GM19023 (cell line): ENCODE measurements at regions not wholly inside any gene's neighbourhood (a gene's known extent, or its start where the extent isn't known, plus 50 kb on each side); places are given as distances from the start of the nearest gene placed in this dataset.
A peak's percentile ranks its signal among the peaks of the same experiment; 100 is the strongest.

ENCODE experiments used
- ATAC-seq: cut with Tn5 transposase; IDR thresholded peaks from one replicate; pipeline ENCODE4 v1.9.1; 2021; ENCODE audit warnings: mild to moderate bottlenecking, moderate library complexity; ENCODE audit not compliant: unreplicated experiment

GRCh38 chr7:84425702-84426259 is 231.2 kb upstream of the SEMA3A start:
- no peak for ATAC-seq

GRCh38 chr7:84422790-84423189 is 228.2 kb upstream of the SEMA3A start:
- ATAC-seq = no peak

GRCh38 chr7:84412161-84412969 is 217.8 kb upstream of the SEMA3A start:
- ATAC-seq = no peak

DNA sequence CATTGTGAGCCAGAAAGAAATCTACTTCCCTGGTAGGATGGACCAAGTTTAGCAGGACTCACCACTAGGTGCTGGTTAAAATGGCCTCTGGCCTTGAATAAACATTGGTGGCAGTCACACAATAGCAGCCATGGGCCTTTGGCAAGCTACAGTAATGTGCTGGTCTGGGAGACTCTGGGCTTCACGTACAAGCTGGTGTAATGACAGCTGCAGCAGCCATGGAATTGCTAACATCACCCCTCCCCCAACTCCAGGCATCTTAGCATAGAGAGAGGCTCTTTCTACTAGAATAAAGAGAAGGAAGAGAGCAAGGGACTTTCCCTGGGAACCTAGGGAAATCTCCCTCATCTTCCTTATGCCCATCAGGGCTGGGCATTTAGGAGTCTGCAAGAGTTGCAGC is 205.1 kb upstream of the SEMA3A start:
- ATAC-seq = no peak

DNA sequence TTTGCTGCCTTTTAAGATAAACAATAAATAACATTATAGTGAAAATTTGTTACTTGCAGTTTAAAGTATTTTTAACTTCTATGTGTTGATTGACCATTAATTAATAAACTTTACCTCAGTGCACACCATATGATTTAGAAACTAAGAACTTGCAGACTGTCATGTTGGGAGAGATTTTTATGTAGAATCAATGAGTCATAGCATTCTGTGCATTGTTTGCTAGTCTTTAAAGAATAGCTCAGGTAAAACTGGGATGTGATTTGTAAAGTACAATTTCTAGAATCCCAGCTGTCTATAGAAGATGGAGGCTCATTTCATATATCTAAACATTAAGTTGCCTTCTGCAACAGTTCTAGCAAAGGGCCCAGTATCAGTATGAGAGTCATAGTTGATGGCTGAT is 199.6 kb upstream of the SEMA3A start:
- no peak for ATAC-seq

DNA sequence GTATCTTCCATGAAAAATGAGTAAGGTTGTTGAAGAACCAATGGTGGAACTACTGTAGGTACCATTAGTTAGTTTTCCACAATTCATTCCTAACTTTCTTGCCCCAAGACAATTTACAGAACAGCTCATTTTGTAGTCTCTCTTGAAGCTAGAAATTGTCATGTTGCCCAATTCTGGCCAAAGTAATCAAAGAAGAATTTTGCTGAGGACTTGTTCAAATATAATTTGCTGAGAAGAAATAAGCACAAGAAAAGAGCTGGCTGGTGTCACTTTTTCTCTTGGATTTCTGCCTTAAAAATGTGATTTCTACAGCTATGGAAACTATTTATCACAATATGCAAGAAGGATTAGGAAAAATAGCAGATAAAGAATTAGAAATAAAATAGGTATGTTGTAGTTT is 199.2 kb upstream of the SEMA3A start:
- no peak for ATAC-seq

GRCh38 chr7:84390845-84391244 is 196.3 kb upstream of the SEMA3A start:
- no peak for ATAC-seq

GRCh38 chr7:84389242-84389641 is 194.7 kb upstream of the SEMA3A start:
- ATAC-seq = peak; percentile 97

DNA sequence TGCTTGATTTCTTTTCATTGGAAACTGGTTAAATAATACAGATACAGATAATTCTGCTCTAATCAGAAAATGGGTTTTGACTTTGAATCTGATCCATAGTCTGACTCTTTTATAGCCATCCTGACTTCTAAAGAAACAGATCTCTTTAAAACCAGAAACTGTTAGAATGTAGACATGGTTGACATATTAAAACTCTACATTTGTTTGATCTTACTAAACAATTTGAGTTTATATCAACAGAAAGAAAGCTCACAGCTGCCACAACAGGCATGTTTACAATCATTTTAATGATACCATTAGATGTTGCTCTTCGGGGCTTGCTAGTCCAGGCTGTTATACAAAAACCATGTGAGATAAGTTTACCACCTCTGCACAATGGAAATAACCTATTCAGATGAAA is 193.0 kb upstream of the SEMA3A start:
- ATAC-seq = no peak

- no peak for ATAC-seq
Observed at GRCh38 chr7:84384417-84384816, 189.8 kb upstream of the SEMA3A start.

DNA sequence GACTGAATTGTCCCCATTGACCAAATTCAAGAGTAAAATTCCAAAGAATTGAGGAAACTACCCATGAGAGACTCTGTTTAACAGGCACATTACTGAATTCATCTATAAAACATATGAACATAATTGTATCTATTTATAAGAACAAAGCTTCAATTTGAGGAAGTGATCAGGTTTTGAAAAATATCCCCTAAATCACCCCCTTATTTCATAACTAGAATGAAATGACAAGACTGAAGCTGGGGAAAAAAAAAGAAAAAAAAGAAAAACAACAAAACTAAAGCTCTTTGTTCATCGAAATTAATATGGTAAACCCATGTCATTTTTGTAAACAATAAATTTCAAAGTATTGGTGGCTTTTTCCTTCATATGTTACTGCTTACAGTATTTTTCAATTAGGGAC is 184.9 kb upstream of the SEMA3A start:
- ATAC-seq = no peak

- no peak for ATAC-seq
Observed at GRCh38 chr7:84372712-84373111, 178.1 kb upstream of the SEMA3A start.

DNA sequence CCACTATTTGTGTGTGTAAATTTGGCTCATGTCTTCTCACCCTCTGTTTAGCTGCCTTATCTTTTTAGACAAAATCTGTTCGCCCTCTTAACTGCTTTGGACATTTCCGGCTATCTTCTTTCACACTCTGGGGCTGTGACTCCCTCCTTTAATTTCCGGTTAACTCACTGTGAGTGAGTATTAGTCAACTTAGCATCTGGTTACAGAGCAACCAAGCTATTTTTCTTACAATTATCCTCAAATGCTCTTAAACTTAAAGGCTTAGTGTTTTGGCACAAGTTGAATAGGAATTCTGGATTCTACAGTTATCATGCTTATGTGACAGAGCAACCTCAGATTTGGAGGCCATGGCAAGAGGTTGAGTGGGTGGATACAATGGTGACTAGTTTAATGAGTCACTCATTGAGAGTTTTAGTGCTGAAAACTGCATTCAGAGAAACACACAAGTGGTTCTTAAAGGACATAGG is 177.6 kb upstream of the SEMA3A start:
- ATAC-seq = no peak

GRCh38 chr7:84370114-84370513 is 175.5 kb upstream of the SEMA3A start:
- no peak for ATAC-seq

DNA sequence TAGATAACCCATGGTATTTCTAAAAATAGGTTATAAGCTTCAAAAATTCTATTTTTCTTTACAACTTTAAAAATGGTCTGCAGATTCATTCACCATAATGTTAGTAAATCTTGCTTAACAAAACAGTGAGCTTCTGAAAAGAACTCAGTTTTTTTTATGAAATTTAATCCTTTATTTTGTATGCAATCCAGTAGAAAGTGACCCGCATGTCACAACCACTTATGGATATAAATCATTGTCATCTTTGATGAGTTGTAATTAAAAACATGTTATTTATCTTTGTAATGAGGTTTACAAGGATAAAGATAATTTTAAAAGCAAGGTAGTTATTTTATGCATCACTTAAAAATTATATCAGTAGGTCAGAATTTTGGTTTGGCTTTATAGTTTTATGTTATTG is 173.5 kb upstream of the SEMA3A start:
- ATAC-seq = no peak

DNA sequence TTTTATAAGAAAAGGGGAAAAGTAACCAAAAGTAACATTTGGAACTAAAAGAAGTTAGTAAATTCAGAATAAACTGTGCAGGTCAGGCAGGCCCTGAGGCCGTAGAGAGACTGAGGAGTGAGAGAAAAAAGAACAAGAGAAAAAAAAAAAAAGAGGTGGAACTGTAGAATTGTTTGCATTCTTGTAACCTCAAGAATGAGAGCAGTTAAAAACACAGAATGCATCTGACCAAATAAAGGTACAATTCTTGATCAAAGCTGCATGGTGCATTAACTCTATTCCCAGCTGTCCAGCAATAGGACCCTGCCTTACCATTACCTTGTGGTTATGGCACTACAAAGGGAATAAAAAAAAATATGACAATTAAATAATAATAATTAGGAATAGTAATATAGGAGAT is 170.1 kb upstream of the SEMA3A start:
- no peak for ATAC-seq

GRCh38 chr7:84363741-84364140 is 169.2 kb upstream of the SEMA3A start:
- ATAC-seq = no peak

- ATAC-seq = no peak
Observed at GRCh38 chr7:84362828-84363227, 168.2 kb upstream of the SEMA3A start.

DNA sequence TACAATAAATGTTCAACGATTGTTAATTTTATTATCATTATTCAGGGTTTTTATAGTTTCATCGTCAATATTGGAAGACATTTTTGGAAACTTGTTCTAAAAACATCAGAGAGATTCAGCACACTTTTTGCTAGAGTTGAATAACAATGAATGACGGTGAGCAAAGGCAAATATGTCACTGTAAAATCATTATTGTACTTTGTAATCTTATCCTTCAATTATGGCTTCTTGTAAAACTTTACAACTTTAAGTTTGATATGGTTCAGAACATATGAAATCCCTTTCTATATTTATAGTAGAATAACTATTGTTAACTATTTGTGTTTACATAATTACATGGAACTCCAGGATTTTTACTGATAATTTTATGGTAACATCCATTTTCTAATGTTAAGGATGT is 167.8 kb upstream of the SEMA3A start:
- no peak for ATAC-seq

- ATAC-seq = no peak
Observed at GRCh38 chr7:84354866-84355265, 160.3 kb upstream of the SEMA3A start.

DNA sequence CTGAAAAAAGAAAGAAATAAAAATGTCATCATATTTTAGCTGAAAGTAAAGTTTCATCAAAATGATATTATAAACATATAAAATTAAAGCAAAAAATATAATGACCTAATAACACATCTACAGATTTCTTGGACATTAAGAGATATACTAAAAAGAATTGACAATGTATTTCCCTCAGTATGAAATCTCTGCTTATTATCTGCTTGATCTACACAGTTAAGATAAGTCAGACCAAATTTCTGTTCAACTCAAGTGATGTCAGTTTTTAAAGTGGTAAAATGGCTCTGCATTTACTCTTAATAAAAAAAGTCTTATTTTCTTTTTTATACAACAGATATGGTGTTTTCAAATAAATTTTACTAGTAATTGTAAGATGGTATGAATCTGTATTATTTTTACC is 159.4 kb upstream of the SEMA3A start:
- no peak for ATAC-seq

DNA sequence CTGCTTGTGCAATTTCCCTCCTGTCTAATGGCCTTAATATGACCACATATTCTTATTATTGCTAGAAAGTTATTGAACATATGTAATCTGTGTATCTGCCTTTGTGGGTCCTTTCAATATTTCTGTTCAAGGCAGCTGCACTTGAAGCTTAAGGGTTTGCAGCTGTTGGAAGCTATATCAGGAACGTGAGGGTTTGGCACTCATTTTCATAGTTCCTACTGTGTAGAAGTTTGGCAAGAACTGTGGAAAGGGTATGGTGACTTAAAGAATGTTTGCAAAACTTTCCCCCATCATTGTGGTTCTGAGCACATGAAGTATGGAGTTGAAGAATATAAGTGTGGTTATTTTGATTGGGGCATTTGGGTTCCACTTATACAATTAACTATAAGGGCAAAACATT is 144.7 kb upstream of the SEMA3A start:
- no peak for ATAC-seq

DNA sequence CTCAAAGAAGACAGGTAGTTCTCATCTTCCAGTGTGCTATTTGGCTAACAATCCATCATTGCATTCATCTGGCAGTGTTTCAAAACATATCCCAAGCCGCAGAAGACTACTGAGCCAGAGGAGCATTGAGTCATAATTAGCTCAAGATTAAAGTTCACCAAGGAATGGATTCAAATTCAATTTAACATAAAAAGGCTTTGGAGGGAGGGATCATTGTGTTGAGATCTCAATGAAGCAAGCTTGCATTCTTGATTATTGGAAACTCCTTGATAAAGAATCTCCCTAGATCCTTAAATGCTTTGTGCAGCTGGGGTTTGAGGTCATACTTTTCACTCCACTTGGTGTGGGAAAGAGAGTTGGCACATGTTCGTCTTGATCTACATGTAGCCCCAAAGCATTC is 142.8 kb upstream of the SEMA3A start:
- no peak for ATAC-seq
